ENCODE measurements at regions not wholly inside any gene's neighbourhood (a gene's known extent, or its start where the extent isn't known, plus 50 kb on each side); places are given as distances from the start of the nearest gene placed in this dataset.
"Not testable (repeated sequence)": the region's sequence is repeated elsewhere in the genome, so short reads cannot be mapped to it uniquely, and the experiment has no call there.

DNA sequence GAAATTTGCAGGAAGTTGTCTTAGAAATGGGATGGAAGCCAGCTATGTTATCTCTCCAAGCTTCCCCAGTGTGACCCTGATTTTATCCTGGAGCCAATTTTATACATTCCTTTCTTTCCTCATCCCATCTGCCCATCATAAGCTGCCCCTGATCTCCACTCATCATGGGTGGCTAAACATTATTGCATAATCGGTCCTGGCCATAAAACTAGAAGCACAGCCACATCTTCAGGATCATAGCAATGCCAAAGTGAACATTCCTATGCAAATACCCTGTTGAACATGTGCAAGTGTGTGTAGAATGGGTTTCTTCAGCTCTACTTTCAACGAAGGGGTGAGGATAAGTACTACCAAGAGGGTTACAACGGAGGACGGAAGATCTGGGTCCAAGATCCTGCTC, 50.6 kb upstream of the COG2 start:
- intact Hi-C loops (cut with DNase I): no loop called here
- DNase-seq: no peak

DNA sequence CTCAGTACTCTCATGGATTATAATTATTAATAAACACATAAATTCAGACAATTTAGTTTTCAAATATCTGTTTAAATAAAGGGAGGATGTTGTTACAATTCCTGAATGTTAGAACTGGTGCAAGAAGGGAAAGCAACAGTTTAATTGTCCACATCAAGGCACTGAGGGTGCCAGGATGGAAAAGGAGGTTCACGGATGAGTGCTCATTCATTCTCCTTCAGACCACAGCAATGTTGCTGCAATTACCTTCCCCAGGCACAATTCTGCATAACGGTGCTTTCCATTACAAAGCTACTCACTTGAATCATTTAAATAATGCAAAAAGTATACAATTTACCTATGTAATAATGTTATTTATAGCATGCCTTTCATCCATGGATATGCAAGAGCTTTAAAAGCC, 52.3 kb upstream of the COG2 start:
- DNase-seq: no peak
- intact Hi-C loops (cut with DNase I): no loop called here

GRCh38 chr1:230588323-230588746, 53.9 kb upstream of the COG2 start:
- DNase-seq: no peak
- intact Hi-C loops (cut with DNase I): no loop called here

GRCh38 chr1:230587061-230587460, 55.2 kb upstream of the COG2 start:
- intact Hi-C loops (cut with DNase I): no loop called here
- no peak for DNase-seq

- intact Hi-C loops (cut with DNase I): no loop called here
- no peak for DNase-seq
Observed at GRCh38 chr1:230584660-230585059, 57.6 kb upstream of the COG2 start.

DNA sequence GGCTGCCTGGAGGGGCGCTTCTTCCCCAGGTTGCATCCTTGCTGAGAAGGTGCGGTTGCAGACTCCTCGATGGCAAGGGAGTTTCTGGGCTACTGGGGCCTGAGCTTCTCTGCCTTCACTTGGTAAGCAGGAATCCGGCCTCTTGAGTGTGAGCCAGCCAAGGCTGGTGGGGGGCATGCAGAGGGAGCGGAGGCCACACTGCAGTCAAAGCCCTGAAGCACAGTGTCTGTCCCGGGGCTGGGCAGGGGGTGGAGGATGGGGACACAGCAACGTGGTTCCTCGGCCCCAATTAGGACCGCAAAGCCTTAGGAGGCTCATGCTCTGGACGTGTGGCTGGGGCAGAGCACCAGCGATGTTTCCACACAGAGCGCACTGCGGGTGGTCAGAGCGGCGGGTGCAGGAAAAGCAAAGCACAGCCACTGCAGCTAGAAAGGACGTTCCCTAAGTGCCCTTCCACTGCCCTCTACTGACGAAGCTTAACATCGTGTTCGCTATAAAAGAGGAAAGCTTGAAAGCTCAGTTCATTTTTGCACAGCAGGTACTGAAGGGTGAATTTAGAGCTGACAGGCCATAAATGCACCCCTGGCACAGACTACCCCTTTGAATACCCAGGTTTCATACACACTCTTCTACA, 60.7 kb upstream of the COG2 start:
- intact Hi-C loops (cut with DNase I): no loop called here
- DNase-seq: no peak

GRCh38 chr1:230578616-230579015, 63.7 kb upstream of the COG2 start:
- intact Hi-C loops (cut with DNase I): no loop called here
- DNase-seq: no peak

DNA sequence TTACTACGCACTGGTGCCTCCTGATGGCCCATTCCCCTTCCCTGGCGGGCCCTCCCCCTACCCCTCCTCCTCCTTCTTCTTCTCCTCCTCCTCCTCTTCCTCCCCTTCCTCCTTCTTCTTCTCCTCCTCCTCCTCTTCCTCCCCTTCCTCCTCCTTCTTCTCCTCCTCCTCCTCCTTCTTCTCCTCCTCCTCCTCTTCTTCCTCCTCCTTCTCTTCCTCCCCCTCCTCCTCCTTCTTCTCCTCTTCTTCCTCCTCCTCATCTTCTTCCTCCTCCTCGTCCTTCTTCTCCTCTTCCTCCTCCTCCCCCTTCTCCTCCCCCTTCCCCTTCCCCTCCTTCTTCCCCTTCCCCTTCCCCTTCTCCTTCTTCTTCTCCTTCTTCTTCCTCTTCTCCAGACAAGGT, 64.7 kb upstream of the COG2 start:
- intact Hi-C loops (cut with DNase I): no loop called here
- no peak for DNase-seq

GRCh38 chr1:230575886-230576500, 66.3 kb upstream of the COG2 start:
- intact Hi-C loops (cut with DNase I): no loop called here
- no peak for DNase-seq

GRCh38 chr1:230574502-230574901, 67.8 kb upstream of the COG2 start:
- no peak for DNase-seq
- intact Hi-C loops (cut with DNase I): no loop called here

DNA sequence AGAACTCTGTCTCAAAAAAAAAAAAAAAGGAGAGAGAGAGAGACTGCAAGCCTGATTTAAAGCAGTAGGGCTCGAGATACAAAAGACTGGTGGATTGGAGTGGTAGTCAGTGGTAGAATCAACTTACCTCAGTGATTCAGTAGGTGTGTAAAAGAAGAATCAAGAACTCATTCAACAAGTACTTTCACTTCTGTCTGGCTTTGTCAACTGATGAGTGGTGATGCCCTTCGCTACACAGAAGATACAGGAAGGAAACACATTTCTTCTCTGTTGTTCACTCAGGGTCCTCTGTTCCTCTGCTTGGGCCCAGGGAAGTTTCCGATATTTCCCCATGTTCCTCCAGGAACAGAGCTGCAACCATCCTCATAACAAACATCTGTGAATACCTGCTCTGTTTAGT, 68.6 kb upstream of the COG2 start:
- intact Hi-C loops (cut with DNase I): no loop called here
- DNase-seq: no peak

- no peak for DNase-seq
- intact Hi-C loops (cut with DNase I): no loop called here
Observed at GRCh38 chr1:230572121-230573105, 69.9 kb upstream of the COG2 start.

DNA sequence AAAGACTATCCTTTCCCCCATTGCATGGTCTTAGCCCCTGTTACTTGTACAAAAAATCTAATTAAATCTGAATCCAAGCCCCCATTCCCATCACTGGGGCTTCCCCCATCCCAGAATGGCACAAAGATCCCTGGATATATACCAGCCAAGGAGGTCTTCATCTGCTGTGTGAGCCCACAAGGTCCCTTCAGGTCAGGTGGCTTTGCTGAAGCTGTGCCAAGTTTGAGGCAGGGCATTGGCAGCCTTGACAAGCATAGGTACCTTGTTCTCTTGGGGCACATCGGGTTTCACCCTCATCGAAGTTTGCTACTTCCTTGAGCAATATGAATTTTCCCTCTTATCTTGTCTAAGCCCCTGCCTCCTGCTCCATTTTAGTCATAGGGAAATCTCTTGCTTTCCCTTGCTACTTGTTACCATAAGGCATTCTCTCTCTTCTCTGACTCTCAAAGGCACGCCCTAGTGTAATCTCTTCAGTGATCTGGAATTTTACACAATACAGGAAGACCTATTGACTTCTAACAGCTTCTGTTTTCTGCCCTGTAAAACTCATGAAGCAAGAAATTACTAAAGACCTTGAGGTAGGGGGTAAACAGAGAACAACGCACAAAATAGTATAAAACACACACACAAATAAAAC, 71.4 kb upstream of the COG2 start:
- no peak for DNase-seq
- intact Hi-C loops (cut with DNase I): no loop called here

DNA sequence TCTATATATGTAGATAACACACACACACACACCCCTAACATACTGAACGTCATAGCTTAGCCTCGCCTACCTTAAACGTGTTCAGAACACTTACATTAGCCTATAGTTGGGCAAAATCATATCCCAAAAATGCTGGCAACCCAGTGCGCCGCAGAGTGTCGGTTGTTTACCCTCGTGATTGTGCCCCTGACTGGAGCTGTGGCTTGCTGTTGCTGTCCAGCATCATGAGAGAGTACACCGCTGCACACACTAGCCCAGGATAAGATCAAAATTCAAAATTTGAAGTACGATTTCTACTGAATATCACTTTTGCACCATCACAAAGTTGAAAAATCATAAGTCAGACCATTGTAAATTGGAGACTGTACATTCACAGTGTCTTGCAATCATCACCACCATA, 73.1 kb upstream of the COG2 start:
- intact Hi-C loops (cut with DNase I): no loop called here
- no peak for DNase-seq

GRCh38 chr1:230568676-230569075, 73.6 kb upstream of the COG2 start:
- intact Hi-C loops (cut with DNase I): no loop called here
- DNase-seq: no peak

GRCh38 chr1:230568008-230568407, 74.3 kb upstream of the COG2 start:
- peak in 8 of 10 donors; percentile 64 to 96 (median 76) for DNase-seq
- intact Hi-C loops (cut with DNase I): no loop called here

- intact Hi-C loops (cut with DNase I): no loop called here
- no peak for DNase-seq
Observed at GRCh38 chr1:230567221-230567575, 75.1 kb upstream of the COG2 start.

GRCh38 chr1:230566532-230567220, 75.6 kb upstream of the COG2 start:
- DNase-seq; intact Hi-C loops (cut with DNase I): not testable (repeated sequence)

- intact Hi-C loops (cut with DNase I): no loop called here
- no peak for DNase-seq
Observed at GRCh38 chr1:230565141-230565540, 77.1 kb upstream of the COG2 start.

DNA sequence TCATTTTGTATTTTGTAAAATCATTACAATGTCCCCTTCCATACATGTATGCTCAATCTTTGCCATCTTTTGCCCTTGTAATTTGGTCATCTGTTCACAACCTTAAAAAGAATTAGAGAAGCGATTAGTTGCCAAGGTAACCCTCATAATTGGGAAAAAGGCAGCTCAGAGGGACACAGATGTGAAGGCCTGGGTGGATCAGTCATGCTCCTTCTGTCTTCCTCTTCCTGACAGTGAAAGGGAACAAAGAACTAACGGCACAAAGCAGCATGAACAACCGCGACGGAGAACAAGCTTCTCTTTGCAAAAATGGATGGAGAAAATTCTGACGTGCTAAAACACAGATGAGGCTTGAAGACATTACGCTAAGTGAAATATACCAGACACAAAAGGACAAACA, 78.7 kb upstream of the COG2 start:
- intact Hi-C loops (cut with DNase I): no loop called here
- no peak for DNase-seq

DNA sequence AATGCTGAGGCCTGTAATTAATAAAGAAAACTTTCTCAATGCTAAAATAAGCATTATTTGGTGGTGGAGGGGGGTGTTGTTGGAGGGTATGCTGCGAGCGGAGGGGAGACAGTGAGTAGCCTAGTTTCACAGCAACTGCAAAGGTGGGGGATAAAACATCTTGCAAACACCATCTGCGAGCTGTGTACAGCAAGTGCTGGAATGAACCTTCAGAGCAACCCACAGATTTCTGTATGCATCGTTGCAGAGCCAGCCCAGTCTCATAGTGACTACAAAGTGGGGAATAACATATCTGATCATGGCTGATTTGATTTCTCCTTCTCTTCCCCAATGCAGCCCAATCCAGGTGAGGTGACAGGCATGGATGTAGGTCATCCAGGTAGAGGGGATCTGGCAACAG, 80.7 kb upstream of the COG2 start:
- peak in 5 of 10 donors; percentile 26 to 84 (median 38) for DNase-seq
- intact Hi-C loops (cut with DNase I): no loop called here
